OCI-LY3 (cell line): ENCODE measurements at regions not wholly inside any gene's neighbourhood (a gene's known extent, or its start where the extent isn't known, plus 50 kb on each side); places are given as distances from the start of the nearest gene placed in this dataset.

Source experiments
- H2AFZ ChIP-seq: fragments of 200-600, 300-600 bp; shearing (Covaris generic); 2 replicates; pipeline ENCODE4 v1.6.0; 2014; ENCODE audit warnings: antibody characterized with exemption, low read depth, low read length
- H3K27ac ChIP-seq: fragments of 200-600, 300-600 bp; sonication (generic); 2 replicates; pipeline ENCODE4 v1.5.1; 2014; ENCODE audit warnings: mild to moderate bottlenecking, low read length, moderate library complexity, mixed read lengths
- H3K27me3 ChIP-seq: fragments of 200-600, 300-600 bp; sonication (generic); 2 replicates; pipeline ENCODE4 v1.6.1; 2014; ENCODE audit warnings: low read depth, low read length, mixed read lengths
- H3K36me3 ChIP-seq: fragments of 200-600, 300-600 bp; sonication (generic); replicated peaks from 2 replicates; pipeline ENCODE3; 2014; ENCODE audit warnings: low read depth, low read length, mixed read lengths
- H3K4me1 ChIP-seq: fragments of 300-600, 200-600 bp; sonication (generic); 2 replicates; pipeline ENCODE4 v1.6.1; 2014; ENCODE audit warnings: low read length, mixed read lengths
- H3K4me2 ChIP-seq: fragments of 200-600, 300-600 bp; sonication (generic); 2 replicates; pipeline ENCODE4 v1.6.1; 2014; ENCODE audit warnings: low read length, mixed read lengths
- H3K4me3 ChIP-seq: fragments of 300-600, 200-600 bp; sonication (generic); 2 replicates; pipeline ENCODE4 v1.5.1; 2014; ENCODE audit warnings: antibody characterized with exemption, mild to moderate bottlenecking, low read length, moderate library complexity
- H3K79me2 ChIP-seq: fragments of 300-600, 200-600 bp; shearing (Covaris generic); 2 replicates; pipeline ENCODE4 v1.6.1; 2014; ENCODE audit warnings: mild to moderate bottlenecking, low read length, mixed read lengths
- H3K9ac ChIP-seq: fragments of 300-600, 200-600 bp; shearing (Covaris generic); 2 replicates; pipeline ENCODE4 v1.6.0; 2014; ENCODE audit warnings: mild to moderate bottlenecking, low read length, moderate library complexity
- H3K9me3 ChIP-seq: fragments of 200-600, 300-600 bp; shearing (Covaris generic); 2 replicates; pipeline ENCODE4 v1.6.1; 2014; ENCODE audit warnings: low read length, mixed read lengths; ENCODE audit not compliant: insufficient read depth
- H4K20me1 ChIP-seq: fragments of 200-600, 300-600 bp; sonication (generic); 2 replicates; pipeline ENCODE4 v1.6.1; 2016; ENCODE audit warnings: low read length, mixed read lengths; ENCODE audit not compliant: insufficient read depth
- CTCF ChIP-seq: fragments of 200-600, 300-600 bp; sonication (generic); IDR thresholded peaks from 2 replicates; pipeline ENCODE4 v1.5.1; 2014; ENCODE audit warnings: antibody characterized with exemption, low read length, low read depth
- EZH2phosphoT487 ChIP-seq: fragments of 200-600 bp; shearing (Covaris generic); IDR thresholded peaks from 2 replicates; pipeline ENCODE4 v1.6.1; 2018; ENCODE audit warnings: antibody characterized with exemption, mixed run types, low read depth

GRCh38 chr15:77838061-77838460 is 205.3 kb upstream of the LINGO1 start:
- H3K4me2 ChIP-seq: no peak overlapping the region
- no peaks in the 10 kb centered on the region for H3K9me3 ChIP-seq
- H3K9ac ChIP-seq: no peak overlapping the region
- H3K27ac ChIP-seq: no peak overlapping the region
- no peak overlapping the region for H3K4me3 ChIP-seq
- no peaks in the 10 kb centered on the region for H3K27me3 ChIP-seq
- H3K36me3 ChIP-seq: no peaks in the 10 kb centered on the region
- no peak for TF ChIP-seq EZH2phosphoT487
- TF ChIP-seq CTCF: no peak
- H3K4me1 ChIP-seq: peaks cover 27% of the 10 kb centered on the region
- no peak overlapping the region for H2AFZ ChIP-seq
- no peaks in the 10 kb centered on the region for H4K20me1 ChIP-seq
- H3K79me2 ChIP-seq: no peaks in the 10 kb centered on the region

GRCh38 chr15:77837649-77838025 is 204.9 kb upstream of the LINGO1 start:
- H3K9ac ChIP-seq: no peak overlapping the region
- no peak overlapping the region for H3K27ac ChIP-seq
- H4K20me1 ChIP-seq: no peaks in the 10 kb centered on the region
- no peak overlapping the region for H3K4me3 ChIP-seq
- H2AFZ ChIP-seq: no peak overlapping the region
- H3K4me1 ChIP-seq: peaks cover 31% of the 10 kb centered on the region
- H3K4me2 ChIP-seq: no peak overlapping the region
- H3K27me3 ChIP-seq: no peaks in the 10 kb centered on the region
- H3K36me3 ChIP-seq: no peaks in the 10 kb centered on the region
- H3K9me3 ChIP-seq: no peaks in the 10 kb centered on the region
- TF ChIP-seq EZH2phosphoT487 (no peak), CTCF (no peak)
- no peaks in the 10 kb centered on the region for H3K79me2 ChIP-seq

GRCh38 chr15:77836906-77837648 is 204.4 kb upstream of the LINGO1 start:
- Histone ChIP-seq H3K4me3 (no peak overlapping the region), H3K79me2 (no peaks in the 10 kb centered on the region), H4K20me1 (no peaks in the 10 kb centered on the region), H3K4me2 (no peak overlapping the region), H3K4me1 (peaks cover 37% of the 10 kb centered on the region), H3K9ac (no peak overlapping the region), H3K36me3 (no peaks in the 10 kb centered on the region), H3K27ac (no peak overlapping the region), H3K9me3 (no peaks in the 10 kb centered on the region), H2AFZ (no peak overlapping the region), H3K27me3 (no peaks in the 10 kb centered on the region)
- TF ChIP-seq CTCF (no peak), EZH2phosphoT487 (no peak)

- Histone ChIP-seq H4K20me1 (no peaks in the 10 kb centered on the region), H2AFZ (no peak overlapping the region), H3K4me3 (no peak overlapping the region), H3K9me3 (no peaks in the 10 kb centered on the region), H3K9ac (no peak overlapping the region), H3K79me2 (no peaks in the 10 kb centered on the region), H3K27me3 (no peaks in the 10 kb centered on the region), H3K4me2 (no peak overlapping the region), H3K4me1 (peaks cover 35% of the 10 kb centered on the region), H3K36me3 (no peaks in the 10 kb centered on the region), H3K27ac (no peak overlapping the region)
- TF ChIP-seq CTCF: no peak
- TF ChIP-seq EZH2phosphoT487: no peak
Observed at GRCh38 chr15:77836121-77836692, 203.5 kb upstream of the LINGO1 start.
